ENCODE measurements at regions not wholly inside any gene's neighbourhood (a gene's known extent, or its start where the extent isn't known, plus 50 kb on each side); places are given as distances from the start of the nearest gene placed in this dataset.
"Not testable (repeated sequence)": the region's sequence is repeated elsewhere in the genome, so short reads cannot be mapped to it uniquely, and the experiment has no call there.

- DNase-seq = not testable (repeated sequence)
Measured at GRCh38 chr20:29320216-29320949, 1937.1 kb upstream of the DEFB115 start.

- not testable (repeated sequence) for DNase-seq
Measured at GRCh38 chr20:29323631-29324515, 1933.6 kb upstream of the DEFB115 start.

GRCh38 chr20:29324516-29325303 is 1932.8 kb upstream of the DEFB115 start:
- not testable (repeated sequence) for DNase-seq

- no peak for DNase-seq
Measured at GRCh38 chr20:29325304-29325640, 1932.2 kb upstream of the DEFB115 start.

- not testable (repeated sequence) for DNase-seq
Measured at GRCh38 chr20:29325781-29326180, 1931.7 kb upstream of the DEFB115 start.

- no peak for DNase-seq
Measured at GRCh38 chr20:29326376-29327070, 1930.9 kb upstream of the DEFB115 start.

GRCh38 chr20:29327600-29328420 is 1929.7 kb upstream of the DEFB115 start:
- DNase-seq = not testable (repeated sequence)

- not testable (repeated sequence) for DNase-seq
Measured at GRCh38 chr20:29330429-29331115, 1926.9 kb upstream of the DEFB115 start.

- no peak for DNase-seq
Measured at GRCh38 chr20:29349836-29350235, 1907.6 kb upstream of the DEFB115 start.

- DNase-seq = not testable (repeated sequence)
Measured at GRCh38 chr20:29375937-29376336, 1881.5 kb upstream of the DEFB115 start.

GRCh38 chr20:29392853-29393252 is 1864.6 kb upstream of the DEFB115 start:
- DNase-seq = not testable (repeated sequence)

GRCh38 chr20:29408034-29408695 is 1849.3 kb upstream of the DEFB115 start:
- DNase-seq = no peak

GRCh38 chr20:29408707-29409106 is 1848.8 kb upstream of the DEFB115 start:
- not testable (repeated sequence) for DNase-seq

GRCh38 chr20:29409160-29409689 is 1848.2 kb upstream of the DEFB115 start:
- not testable (repeated sequence) for DNase-seq

- DNase-seq = no peak
Measured at GRCh38 chr20:29409833-29410805, 1847.3 kb upstream of the DEFB115 start.

GRCh38 chr20:29410806-29411457 is 1846.5 kb upstream of the DEFB115 start:
- no peak for DNase-seq

- DNase-seq = not testable (repeated sequence)
Measured at GRCh38 chr20:29411458-29411820, 1846.0 kb upstream of the DEFB115 start.

GRCh38 chr20:29419378-29419777 is 1838.1 kb upstream of the DEFB115 start:
- DNase-seq = no peak
